H4 (cell line): ENCODE measurements at regions not wholly inside any gene's neighbourhood (a gene's known extent, or its start where the extent isn't known, plus 50 kb on each side); places are given as distances from the start of the nearest gene placed in this dataset.

Experiments used
- DNase-seq: peaks from one replicate; pipeline ENCODE4 v3.0.0-alpha.2; 2015; ENCODE audit warnings: low spot score

- DNase-seq, result no peak
Measured at GRCh38 chr3:154571553-154572226, 141.7 kb upstream of the GPR149 start.

DNA sequence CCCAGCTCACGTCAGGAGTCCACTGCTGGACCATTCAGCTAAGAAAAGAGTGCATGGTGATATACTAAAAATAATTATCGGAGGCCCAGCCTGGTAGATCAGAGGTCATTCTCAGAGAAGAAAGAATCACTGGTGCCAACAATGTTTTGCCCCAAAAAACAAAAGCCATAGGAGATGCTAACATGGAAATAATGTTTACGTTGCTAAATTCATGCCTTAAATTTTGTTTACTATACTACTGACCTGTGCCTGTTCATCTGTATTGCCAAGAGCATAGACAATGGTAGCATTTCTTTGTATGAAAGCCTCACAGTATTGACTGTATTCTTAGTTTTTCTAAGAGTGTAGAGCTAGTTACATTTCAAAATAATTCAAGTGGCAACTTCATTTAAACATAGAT is 138.1 kb upstream of the GPR149 start:
- DNase-seq, result no peak

DNA sequence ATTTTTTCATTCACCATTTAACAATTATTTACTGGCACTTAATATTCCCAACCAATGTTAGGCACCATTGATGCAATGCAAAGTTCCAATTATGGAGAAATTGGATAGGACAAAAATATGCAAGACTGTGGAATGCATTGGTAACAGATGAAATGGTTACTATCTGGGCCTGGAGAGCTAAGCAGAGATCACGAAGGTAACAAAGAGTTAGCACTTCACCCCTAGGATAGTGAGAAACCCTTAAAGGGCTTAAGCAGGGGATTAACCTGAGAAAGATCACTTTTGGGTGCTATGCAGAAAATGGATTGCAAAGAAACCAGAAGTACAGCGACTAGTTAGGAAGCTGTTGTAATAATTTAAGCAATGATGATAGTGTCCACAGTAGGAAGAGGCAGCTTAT is 129.6 kb upstream of the GPR149 start:
- DNase-seq, result no peak

DNA sequence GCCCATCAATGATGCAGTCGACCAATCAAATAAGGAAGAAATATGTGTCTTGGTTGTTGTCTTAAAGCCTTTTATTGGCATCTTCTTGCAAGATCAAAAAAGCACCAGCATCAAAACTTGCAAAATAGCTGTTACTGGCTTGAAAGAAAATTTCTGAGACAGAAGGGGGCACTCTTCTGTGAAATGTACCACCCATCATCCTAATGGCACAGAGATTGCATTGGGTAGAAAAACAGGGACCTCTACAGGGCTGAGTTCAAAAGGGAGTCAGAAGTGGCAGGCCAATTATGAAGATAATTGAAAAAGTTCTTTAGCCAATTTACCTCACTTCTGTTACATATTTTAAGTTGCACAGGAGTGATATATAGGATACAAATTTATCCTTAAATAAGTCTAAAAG is 122.3 kb upstream of the GPR149 start:
- no peak for DNase-seq

DNA sequence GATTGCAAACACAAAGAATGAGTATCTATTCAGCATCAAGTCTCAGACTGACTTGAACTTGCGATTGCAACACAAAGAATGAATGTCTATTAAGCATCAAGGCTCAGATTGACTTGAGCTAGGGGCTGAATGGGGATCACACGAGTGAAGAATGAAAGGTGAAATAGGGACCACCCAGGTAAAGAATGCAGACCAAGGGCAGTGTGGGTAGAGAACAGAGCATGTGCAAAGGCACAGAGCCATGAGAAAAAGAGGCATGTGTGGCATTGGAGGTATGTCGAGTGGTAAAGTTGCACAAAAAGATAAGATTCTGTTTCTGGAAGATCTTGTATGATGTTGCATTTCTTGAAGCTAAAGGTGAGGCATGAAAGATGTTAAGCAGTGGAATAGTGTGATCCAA is 119.4 kb upstream of the GPR149 start:
- DNase-seq, result no peak

DNA sequence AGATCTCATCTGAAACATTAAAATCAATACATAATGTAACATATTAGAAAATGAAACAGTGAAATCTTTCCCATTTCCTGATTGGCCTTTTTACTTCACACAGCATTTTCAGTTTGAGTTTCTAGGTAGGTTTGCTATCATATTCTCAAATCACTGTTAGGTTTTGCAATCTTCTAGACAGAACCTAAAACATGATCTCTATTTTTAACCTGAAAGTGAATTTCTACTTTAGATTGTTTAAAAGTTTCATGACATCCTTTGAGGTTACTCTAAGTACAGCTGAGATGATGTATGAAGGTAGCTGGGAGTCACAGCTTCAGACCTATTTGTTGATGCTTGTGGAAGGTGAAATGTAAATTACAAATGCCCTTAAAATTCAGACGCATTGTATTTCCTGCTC is 118.4 kb upstream of the GPR149 start:
- no peak for DNase-seq

- DNase-seq, result no peak
Measured at GRCh38 chr3:154542837-154543236, 112.8 kb upstream of the GPR149 start.

GRCh38 chr3:154540950-154541604 is 111.1 kb upstream of the GPR149 start:
- DNase-seq, result no peak

DNA sequence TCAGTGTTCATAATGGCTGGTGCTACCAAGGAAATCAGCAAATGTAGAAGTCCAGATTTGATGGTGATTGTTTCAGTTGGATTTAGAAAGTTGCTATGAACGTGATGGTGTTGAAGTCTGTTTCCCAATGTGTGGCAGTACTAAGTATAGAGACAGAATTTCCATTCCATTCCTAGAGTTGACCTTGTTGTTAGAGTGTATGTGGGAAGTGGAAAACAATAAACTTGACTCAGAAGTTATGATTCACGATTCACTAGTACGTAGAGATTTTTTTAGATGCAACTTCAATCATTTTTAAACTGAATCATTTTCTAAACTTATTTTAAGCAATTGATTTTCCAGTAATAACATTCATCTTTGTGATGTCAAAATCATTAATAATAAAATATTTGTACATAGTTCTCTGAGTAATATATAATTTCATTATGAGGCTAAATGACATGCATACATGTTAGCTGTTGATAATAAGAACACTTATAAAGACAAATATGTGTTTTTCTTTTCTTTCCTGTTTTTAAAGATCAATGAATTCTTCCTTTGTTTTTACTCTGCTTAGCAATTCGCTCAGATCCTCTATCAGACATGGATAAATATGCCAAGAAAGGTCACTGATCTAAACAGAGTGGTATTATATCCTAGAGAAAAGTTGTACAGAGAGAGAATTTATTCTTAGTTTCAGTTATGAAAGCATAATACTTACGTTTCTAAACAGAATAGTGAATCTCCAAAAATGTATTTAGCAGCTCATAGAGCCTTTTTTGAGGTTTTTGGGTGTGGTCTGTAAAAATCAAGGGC is 108.8 kb upstream of the GPR149 start:
- DNase-seq, result no peak

GRCh38 chr3:154536751-154537150 is 106.8 kb upstream of the GPR149 start:
- no peak for DNase-seq

DNA sequence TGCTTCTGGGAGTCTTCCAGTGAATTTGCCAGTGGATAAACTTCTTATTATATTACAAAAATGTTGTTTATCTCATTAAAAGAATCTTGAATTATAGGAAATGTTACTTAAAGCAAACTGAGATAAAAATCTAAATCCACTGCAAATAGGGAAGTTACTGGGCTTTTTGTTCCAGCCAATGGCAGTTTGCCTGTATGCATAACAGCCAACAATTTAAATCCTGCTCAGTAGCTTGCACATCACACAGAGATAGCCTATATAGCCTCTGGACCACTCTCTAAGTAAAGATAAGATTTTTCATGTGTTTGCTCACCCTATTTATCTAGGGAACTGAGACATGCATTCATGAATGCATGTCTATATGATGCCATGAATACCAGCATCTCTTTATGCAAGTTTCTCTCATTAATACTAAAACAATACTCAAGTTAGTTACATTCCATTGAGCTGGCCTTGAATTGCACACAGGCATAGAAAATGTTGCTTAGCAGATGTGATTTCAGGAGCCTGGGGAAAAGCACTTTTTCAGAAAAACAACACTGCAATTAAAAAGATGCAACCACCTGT is 92.1 kb upstream of the GPR149 start:
- DNase-seq, result no peak

DNA sequence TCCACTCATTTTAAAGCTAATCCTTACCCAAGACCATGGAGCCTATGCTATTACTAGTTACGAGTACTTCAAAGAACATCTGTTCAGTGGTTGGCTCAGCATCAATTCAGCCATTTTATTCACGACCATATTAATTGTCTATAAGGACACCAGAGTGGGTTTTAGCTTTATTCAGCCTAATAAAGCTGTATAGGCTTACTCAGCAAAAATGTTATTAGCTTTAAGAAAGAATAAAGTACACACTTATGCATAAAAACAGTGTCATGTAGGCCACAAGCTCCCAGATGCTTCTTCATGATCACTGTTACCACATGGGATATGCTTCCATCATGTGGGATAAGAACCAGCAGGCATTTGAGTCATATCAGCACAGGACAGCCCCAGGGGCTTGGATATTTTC is 87.4 kb upstream of the GPR149 start:
- DNase-seq, result no peak

- DNase-seq, result no peak
Measured at GRCh38 chr3:154515921-154516320, 85.9 kb upstream of the GPR149 start.

GRCh38 chr3:154510780-154511179 is 80.8 kb upstream of the GPR149 start:
- DNase-seq, result no peak

- no peak for DNase-seq
Measured at GRCh38 chr3:154507727-154508126, 77.7 kb upstream of the GPR149 start.

- no peak for DNase-seq
Measured at GRCh38 chr3:154496978-154497377, 67.0 kb upstream of the GPR149 start.

DNA sequence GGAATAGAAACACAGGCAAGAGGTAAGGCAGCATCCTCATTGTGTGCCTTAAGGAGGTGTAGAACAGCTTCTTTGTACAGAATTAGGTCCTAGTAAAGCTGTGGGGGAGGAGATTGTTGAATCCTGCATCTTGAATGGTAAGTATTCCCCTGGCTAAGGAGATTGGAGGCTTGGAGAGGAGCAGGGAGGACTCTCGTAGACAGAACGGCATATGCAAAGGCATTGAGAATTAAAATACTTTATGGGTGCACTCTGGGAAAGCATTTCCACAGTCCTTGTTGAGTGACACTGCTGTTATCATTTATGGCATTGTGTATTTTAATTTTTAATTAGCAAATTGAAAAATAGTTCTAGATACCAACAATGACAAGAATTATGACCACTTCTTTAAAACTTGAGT is 66.5 kb upstream of the GPR149 start:
- no peak for DNase-seq

DNA sequence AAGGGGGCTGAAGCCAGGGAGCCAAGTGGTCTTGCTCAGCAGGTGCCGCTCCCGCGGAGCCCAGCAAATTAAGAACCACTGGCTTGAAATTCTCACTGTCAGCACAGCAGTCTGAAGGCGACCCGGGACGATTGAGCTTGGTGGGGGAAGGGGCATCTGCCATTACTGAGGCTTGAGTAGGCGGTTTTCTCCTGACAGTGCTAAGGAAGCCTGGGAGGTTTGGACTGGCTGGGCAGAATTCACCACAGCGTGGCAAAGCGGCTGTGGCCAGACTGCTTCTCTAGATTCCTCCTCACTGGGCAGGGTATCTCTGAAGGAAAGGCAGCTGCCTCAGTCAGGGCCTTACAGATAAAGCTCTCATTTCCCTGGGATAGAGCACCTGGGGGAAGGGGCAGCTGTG is 57.0 kb upstream of the GPR149 start:
- DNase-seq, result no peak

DNA sequence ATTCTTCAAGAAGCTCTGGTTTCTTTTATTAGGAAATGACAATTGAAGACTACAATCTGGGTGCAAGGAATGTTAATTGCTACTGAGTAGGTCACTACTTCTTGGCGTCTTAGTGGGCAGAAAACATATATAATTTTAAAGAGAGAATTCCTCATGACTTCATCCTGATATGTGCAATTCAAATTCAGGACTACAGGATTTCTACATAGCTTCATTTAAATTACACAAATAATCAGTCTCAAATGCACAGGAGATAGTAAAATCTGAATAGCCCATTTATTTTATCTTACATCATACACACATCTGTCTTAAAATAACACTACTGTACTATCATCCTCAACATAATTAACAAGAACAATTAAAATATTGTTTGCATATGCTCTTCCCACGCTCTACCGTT is 52.5 kb upstream of the GPR149 start:
- DNase-seq, result no peak

DNA sequence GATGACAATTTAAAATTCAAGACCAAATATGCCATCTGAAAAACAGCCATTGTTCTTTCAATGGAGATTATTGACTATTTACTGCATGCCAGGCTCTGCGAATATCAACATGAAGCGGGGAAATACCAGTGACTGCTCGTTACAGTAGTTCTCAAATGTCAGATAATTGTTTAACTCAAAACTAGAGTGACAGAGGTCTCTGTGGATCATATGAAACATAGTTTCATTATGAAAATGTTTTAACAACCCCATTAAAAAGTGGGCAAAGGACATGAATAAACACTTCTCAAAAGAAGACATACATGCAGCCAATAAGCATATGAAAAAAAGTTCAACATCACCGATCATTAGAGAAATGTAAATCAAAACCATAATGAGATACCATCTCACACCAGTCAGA is 50.0 kb upstream of the GPR149 start:
- no peak for DNase-seq
